Prostate gland (tissue), 2 donors: ENCODE measurements at regions not wholly inside any gene's neighbourhood (a gene's known extent, or its start where the extent isn't known, plus 50 kb on each side); places are given as distances from the start of the nearest gene placed in this dataset.
"Not testable (repeated sequence)": the region's sequence is repeated elsewhere in the genome, so short reads cannot be mapped to it uniquely, and the experiment has no call there.

ENCODE experiments used
- CTCF ChIP-seq, 4 experiments: fragments of 200-600 bp in 2 of 4; fragments of 450-650 bp in 2 of 4; sonication (generic) in 2 of 4; IDR thresholded peaks; 1 replicate in 3 of 4; 2 replicates in 1 of 4; pipeline ENCODE4 v1.5.1; 2016 to 2019; ENCODE audit warnings: antibody characterized with exemption in 4 of 4, mild to moderate bottlenecking in 2 of 4, moderate library complexity in 2 of 4
- POLR2A ChIP-seq: fragments of 450-650 bp; IDR thresholded peaks from one replicate; pipeline ENCODE4 v1.6.1; 2016; ENCODE audit warnings: antibody characterized with exemption, mild to moderate bottlenecking

DNA sequence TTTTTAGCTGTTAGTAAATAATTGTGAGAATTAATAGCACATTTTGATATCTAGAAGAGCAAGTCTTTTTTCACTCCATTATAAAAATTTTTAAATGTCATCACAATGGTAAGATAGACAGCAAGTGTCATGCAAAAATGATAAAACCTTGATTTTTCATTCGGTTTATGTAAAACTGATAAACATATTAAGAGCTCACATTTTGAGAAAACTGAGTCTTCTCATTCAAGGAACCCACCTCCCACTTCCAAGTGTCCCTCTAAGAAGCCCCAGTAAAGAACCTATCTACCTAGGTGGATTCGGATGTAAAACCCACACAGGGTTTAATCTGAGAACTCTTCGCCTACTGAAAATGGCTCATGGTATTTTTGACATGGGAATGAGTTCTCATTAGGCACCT, 87.1 kb upstream of the CCDC180 start:
- not testable (repeated sequence) for TF ChIP-seq CTCF (IDR thresholded peaks at IDR 0.05); POLR2A
